IMR-90 (cell line): ENCODE measurements at regions not wholly inside any gene's neighbourhood (a gene's known extent, or its start where the extent isn't known, plus 50 kb on each side); places are given as distances from the start of the nearest gene placed in this dataset.

Experiments used
- ATAC-seq: fragments of 200-7000 bp; cut with Tn5 transposase; 2 replicates; pipeline ENCODE4 v1.9.1; 2020; ENCODE audit warnings: low read depth, mild to moderate bottlenecking, moderate library complexity
- BruUV-seq: library from RNA; stranded (reverse); fragments of 400-500 nt; replicated peaks from 2 replicates; lab custom pipeline; 2021; lab: Mats Ljungman, UMichigan
- CTCF ChIA-PET: fragments of 300-600 bp; formaldehyde crosslinking; extraction: SDS; loops from one replicate; lab custom pipeline; 2021; ENCODE audit warnings: antibody characterized with exemption; lab: Yijun Ruan, JAX
- POLR2A ChIA-PET: fragments of 300-600 bp; sonication (Branson Sonifier 250); formaldehyde crosslinking; loops from one replicate; lab custom pipeline; 2022; ENCODE audit warnings: antibody characterized with exemption; ENCODE audit not compliant: unreplicated experiment; lab: Charles Lee
- DNase-seq: peaks from one replicate; pipeline ENCODE4 v3.0.0; 2013
- H2AFZ ChIP-seq: replicated peaks from 2 replicates; pipeline ENCODE3; 2013; ENCODE audit warnings: low read length, mild to moderate bottlenecking; ENCODE audit not compliant: poor library complexity
- H2AK5ac ChIP-seq: 2 replicates; pipeline ENCODE4 v1.6.1; 2013; ENCODE audit warnings: low read depth, low read length, inconsistent platforms
- H2AK9ac ChIP-seq: replicated peaks from 2 replicates; pipeline ENCODE3; 2013; ENCODE audit warnings: mild to moderate bottlenecking, low read depth, low read length, moderate library complexity; ENCODE audit not compliant: poor library complexity
- H2BK120ac ChIP-seq: 2 replicates; pipeline ENCODE4 v1.6.1; 2013; ENCODE audit warnings: low read depth, low read length, inconsistent platforms
- H2BK15ac ChIP-seq: 3 replicates; pipeline ENCODE4 v1.6.1; 2013; ENCODE audit warnings: low read depth, low read length, inconsistent platforms
- H2BK20ac ChIP-seq: 2 replicates; pipeline ENCODE4 v1.6.1; 2013; ENCODE audit warnings: low read depth, mild to moderate bottlenecking, inconsistent platforms, low read length, moderate library complexity
- H2BK5ac ChIP-seq: 2 replicates; pipeline ENCODE4 v1.6.1; 2013; ENCODE audit warnings: mild to moderate bottlenecking, low read depth, low read length, inconsistent platforms; ENCODE audit not compliant: poor library complexity, severe bottlenecking
- H3K14ac ChIP-seq: replicated peaks from 2 replicates; pipeline ENCODE4 v1.6.1; 2013; ENCODE audit warnings: low read depth, low read length, inconsistent platforms
- H3K18ac ChIP-seq: 2 replicates; pipeline ENCODE4 v1.6.1; 2013; ENCODE audit warnings: low read depth, low read length, control low read depth
- H3K23ac ChIP-seq: 2 replicates; pipeline ENCODE4 v1.6.1; 2013; ENCODE audit warnings: low read depth, low read length, inconsistent platforms
- H3K27ac ChIP-seq: 2 replicates; pipeline ENCODE4 v1.5.1; 2013; ENCODE audit warnings: mild to moderate bottlenecking, control low read depth, low read length; ENCODE audit not compliant: insufficient read depth
- H3K27me3 ChIP-seq: 2 replicates; pipeline ENCODE4 v1.6.1; 2013; ENCODE audit warnings: low read length; ENCODE audit not compliant: control insufficient read depth, insufficient read depth
- H3K36me3 ChIP-seq: 2 replicates; pipeline ENCODE4 v1.6.1; 2013; ENCODE audit warnings: low read length, mixed read lengths; ENCODE audit not compliant: control insufficient read depth, insufficient read depth
- H3K4ac ChIP-seq: 2 replicates; pipeline ENCODE4 v1.6.1; 2013; ENCODE audit warnings: low read depth, low read length, inconsistent platforms
- H3K4me1 ChIP-seq: 2 replicates; pipeline ENCODE4 v1.6.1; 2013; ENCODE audit warnings: low read length, mixed read lengths; ENCODE audit not compliant: control insufficient read depth, insufficient read depth
- H3K4me2 ChIP-seq: 2 replicates; pipeline ENCODE4 v1.6.1; 2013; ENCODE audit warnings: low read depth, mild to moderate bottlenecking, control low read depth, low read length, moderate library complexity
- H3K4me3 ChIP-seq: 2 replicates; pipeline ENCODE4 v1.5.1; 2013; ENCODE audit warnings: low read depth, mild to moderate bottlenecking, control low read depth, low read length, moderate library complexity; ENCODE audit not compliant: insufficient read depth
- H3K56ac ChIP-seq: 2 replicates; pipeline ENCODE4 v1.6.1; 2013; ENCODE audit warnings: low read length, inconsistent platforms; ENCODE audit not compliant: insufficient read depth; ENCODE audit errors: extremely low read depth
- H3K79me1 ChIP-seq, 2 experiments: 2 replicates each; pipeline ENCODE4 v1.6.1; 2013; ENCODE audit warnings: low read length in 2 of 2, inconsistent platforms in 1 of 2, low read depth in 1 of 2
- H3K9ac ChIP-seq: 2 replicates; pipeline ENCODE4 v1.6.1; 2013; ENCODE audit warnings: low read depth, low read length, control low read depth
- H3K9me1 ChIP-seq: 2 replicates; pipeline ENCODE4 v1.6.1; 2013; ENCODE audit warnings: low read length, inconsistent platforms; ENCODE audit not compliant: insufficient read depth
- H3K9me3 ChIP-seq: 2 replicates; pipeline ENCODE4 v1.6.1; 2013; ENCODE audit warnings: low read length; ENCODE audit not compliant: control insufficient read depth, insufficient read depth
- H4K20me1 ChIP-seq: 2 replicates; pipeline ENCODE4 v1.6.1; 2013; ENCODE audit warnings: low read length, inconsistent platforms; ENCODE audit not compliant: insufficient read depth
- H4K5ac ChIP-seq: 2 replicates; pipeline ENCODE4 v1.6.1; 2013; ENCODE audit warnings: mild to moderate bottlenecking, low read depth, low read length, control low read depth
- H4K8ac ChIP-seq, 2 experiments: 2 replicates each; pipeline ENCODE4 v1.6.1; 2013; ENCODE audit warnings: low read depth in 2 of 2, low read length in 2 of 2, control low read depth in 1 of 2, inconsistent platforms in 1 of 2
- H4K91ac ChIP-seq: 2 replicates; pipeline ENCODE4 v1.6.1; 2013; ENCODE audit warnings: low read depth, low read length, inconsistent platforms; ENCODE audit not compliant: insufficient read depth
- BHLHE40 ChIP-seq: fragments of 150-350 bp; IDR thresholded peaks from 2 replicates; pipeline ENCODE4 v1.6.1; 2016; ENCODE audit warnings: mild to moderate bottlenecking, low read depth, low read length
- CEBPB ChIP-seq: IDR thresholded peaks from 2 replicates; pipeline ENCODE4 v1.6.1; 2012; ENCODE audit warnings: low read depth, low read length, improper control_type of control experiment
- CHD1 ChIP-seq: IDR thresholded peaks from 2 replicates; pipeline ENCODE4 v1.6.1; 2012; ENCODE audit warnings: low read depth, low read length, improper control_type of control experiment
- ELK1 ChIP-seq: fragments of 150-350 bp; IDR thresholded peaks from 2 replicates; pipeline ENCODE4 v1.6.1; 2016; ENCODE audit warnings: low read depth, mild to moderate bottlenecking, low read length, moderate library complexity, borderline replicate concordance
- FOS ChIP-seq: fragments of 150-350 bp; IDR thresholded peaks from 2 replicates; pipeline ENCODE4 v1.6.1; 2016; ENCODE audit warnings: low read depth, low read length
- MAFK ChIP-seq: IDR thresholded peaks from 2 replicates; pipeline ENCODE4 v1.6.1; 2012; ENCODE audit warnings: low read depth, low read length, improper control_type of control experiment
- MAZ ChIP-seq: IDR thresholded peaks from 2 replicates; pipeline ENCODE4 v1.6.1; 2012; ENCODE audit warnings: low read depth, mild to moderate bottlenecking, low read length, improper control_type of control experiment, moderate library complexity, borderline replicate concordance
- MXI1 ChIP-seq: IDR thresholded peaks from 2 replicates; pipeline ENCODE4 v1.6.1; 2012; ENCODE audit warnings: low read depth, mild to moderate bottlenecking, low read length, moderate library complexity, borderline replicate concordance
- NFE2L2 ChIP-seq: fragments of 150-350 bp; IDR thresholded peaks from 2 replicates; pipeline ENCODE4 v1.6.1; 2016; ENCODE audit warnings: low read depth, mild to moderate bottlenecking, low read length
- POLR2A ChIP-seq: IDR thresholded peaks from 2 replicates; pipeline ENCODE4 v1.6.1; 2012; ENCODE audit warnings: mild to moderate bottlenecking, low read depth, low read length
- RAD21 ChIP-seq: IDR thresholded peaks from 2 replicates; pipeline ENCODE4 v1.6.1; 2012; ENCODE audit warnings: low read length, improper control_type of control experiment
- RCOR1 ChIP-seq: IDR thresholded peaks from 2 replicates; pipeline ENCODE4 v1.6.1; 2012; ENCODE audit warnings: mild to moderate bottlenecking, low read length, improper control_type of control experiment; ENCODE audit not compliant: insufficient replicate concordance
- RFX5 ChIP-seq: IDR thresholded peaks from 2 replicates; pipeline ENCODE4 v1.8.0; 2012; ENCODE audit warnings: low read depth, mild to moderate bottlenecking, low read length, moderate library complexity
- SMC3 ChIP-seq: fragments of 150-350 bp; IDR thresholded peaks from 2 replicates; pipeline ENCODE4 v1.6.1; 2016; ENCODE audit warnings: low read depth, mild to moderate bottlenecking, antibody characterized with exemption, low read length, moderate library complexity
- USF2 ChIP-seq: fragments of 150-350 bp; IDR thresholded peaks from 2 replicates; pipeline ENCODE4 v1.6.1; 2017; ENCODE audit warnings: mild to moderate bottlenecking, antibody characterized with exemption, low read length, low read depth
- WGBS, 2 experiments: methylation state at CpG; one replicate each; pipeline versions ENCODE4 v1.1.5 to v1.1.7; 2013; ENCODE audit warnings: missing lambda C conversion rate in 2 of 2; ENCODE audit not compliant: insufficient read length in 1 of 2; ENCODE audit errors: extremely low coverage in 2 of 2; 5-methylcytosine and 5-hydroxymethylcytosine counted together
- dilution Hi-C: fragments of 300-500 bp; cut with HindIII; formaldehyde crosslinking; loops from one replicate; pipeline ENCODE4 v1.14.3; 2018; ENCODE audit warnings: low sequenced_read_pairs; ENCODE audit not compliant: unreplicated experiment
- in situ Hi-C: fragments of 300-500 bp; cut with MboI; formaldehyde crosslinking; loops from 3 replicates; pipeline ENCODE4 v1.14.3; 2019; ENCODE audit warnings: low sequenced_read_pairs, inconsistent platforms, mixed read lengths
- intact Hi-C: fragments of 100-400 bp; cut with micrococcal nuclease; formaldehyde crosslinking; loops from 2 replicates; pipeline ENCODE4 v1.10.0; 2022
- TF ChIP-seq, protein P1 (sequence below): conservative IDR thresholded peaks from 2 replicates; pipeline ENCODE4 v1.5.1; 2012; ENCODE audit warnings: mild to moderate bottlenecking, low read depth, low read length, improper control_type of control experiment

GRCh38 chr5:117475919-117476318, 901.3 kb upstream of the SEMA6A start:
- H3K56ac ChIP-seq, result no peak overlapping the region
- ATAC-seq, result no peak
- no peak overlapping the region for H3K23ac ChIP-seq
- no peak overlapping the region for H3K9ac ChIP-seq
- no peak overlapping the region for H3K27ac ChIP-seq
- ChIA-PET CTCF (interaction anchor here (1.6 kb wide), 1 partner anchor 21 kb away, joined by 5 read pairs; no protein-coding TSS in a partner anchor), POLR2A (no interaction called here)
- no peak overlapping the region for H3K4ac ChIP-seq
- no peak for DNase-seq
- dilution Hi-C loops (no loop called here), intact Hi-C loops (no loop called here), in situ Hi-C loops (no loop called here)
- H3K79me1 ChIP-seq, result no peaks in the 10 kb centered on the region
- no peaks in the 10 kb centered on the region for H3K27me3 ChIP-seq
- H2AK5ac ChIP-seq, result no peak overlapping the region
- H3K36me3 ChIP-seq, result no peaks in the 10 kb centered on the region
- no peaks in the 10 kb centered on the region for H3K9me3 ChIP-seq
- WGBS, 2 experiments, result no CpG with 5 or more reads among the region's 2 CpGs
- no peak overlapping the region for H4K91ac ChIP-seq
- no peak overlapping the region for H2BK20ac ChIP-seq
- H2AFZ ChIP-seq, result no peak overlapping the region
- no peak overlapping the region for H3K14ac ChIP-seq
- TF ChIP-seq RCOR1, result no peak
- TF ChIP-seq FOS, result no peak
- TF ChIP-seq CHD1, result no peak
- no peak for TF ChIP-seq RAD21
- TF ChIP-seq, protein P1, sequence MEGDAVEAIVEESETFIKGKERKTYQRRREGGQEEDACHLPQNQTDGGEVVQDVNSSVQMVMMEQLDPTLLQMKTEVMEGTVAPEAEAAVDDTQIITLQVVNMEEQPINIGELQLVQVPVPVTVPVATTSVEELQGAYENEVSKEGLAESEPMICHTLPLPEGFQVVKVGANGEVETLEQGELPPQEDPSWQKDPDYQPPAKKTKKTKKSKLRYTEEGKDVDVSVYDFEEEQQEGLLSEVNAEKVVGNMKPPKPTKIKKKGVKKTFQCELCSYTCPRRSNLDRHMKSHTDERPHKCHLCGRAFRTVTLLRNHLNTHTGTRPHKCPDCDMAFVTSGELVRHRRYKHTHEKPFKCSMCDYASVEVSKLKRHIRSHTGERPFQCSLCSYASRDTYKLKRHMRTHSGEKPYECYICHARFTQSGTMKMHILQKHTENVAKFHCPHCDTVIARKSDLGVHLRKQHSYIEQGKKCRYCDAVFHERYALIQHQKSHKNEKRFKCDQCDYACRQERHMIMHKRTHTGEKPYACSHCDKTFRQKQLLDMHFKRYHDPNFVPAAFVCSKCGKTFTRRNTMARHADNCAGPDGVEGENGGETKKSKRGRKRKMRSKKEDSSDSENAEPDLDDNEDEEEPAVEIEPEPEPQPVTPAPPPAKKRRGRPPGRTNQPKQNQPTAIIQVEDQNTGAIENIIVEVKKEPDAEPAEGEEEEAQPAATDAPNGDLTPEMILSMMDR, result no peak
- no peak for TF ChIP-seq RFX5
- TF ChIP-seq ELK1, result no peak
- no peak for TF ChIP-seq SMC3
- TF ChIP-seq CEBPB, result no peak
- TF ChIP-seq POLR2A, result no peak
- no peak for TF ChIP-seq BHLHE40
- TF ChIP-seq MAFK, result no peak
- TF ChIP-seq MXI1, result no peak
- no peak for TF ChIP-seq USF2
- TF ChIP-seq MAZ, result no peak
- no peak for TF ChIP-seq NFE2L2
- no peak overlapping the region for H4K8ac ChIP-seq
- no peak overlapping the region for H2AK9ac ChIP-seq
- no peaks in the 10 kb centered on the region for H3K4me1 ChIP-seq
- H4K20me1 ChIP-seq, result no peaks in the 10 kb centered on the region
- no peak overlapping the region for H2BK120ac ChIP-seq
- no peaks in the 10 kb centered on the region for H3K9me1 ChIP-seq
- no peak overlapping the region for H3K18ac ChIP-seq
- H4K5ac ChIP-seq, result no peak overlapping the region
- no peak overlapping the region for H3K4me3 ChIP-seq
- no TSS peak for BruUV-seq
- H2BK5ac ChIP-seq, result no peak overlapping the region
- H2BK15ac ChIP-seq, result no peak overlapping the region
- H3K4me2 ChIP-seq, result no peak overlapping the region
